ENCODE measurements at regions not wholly inside any gene's neighbourhood (a gene's known extent, or its start where the extent isn't known, plus 50 kb on each side); places are given as distances from the start of the nearest gene placed in this dataset.

GRCh38 chr4:4724321-4724720 lies 135.1 kb upstream of the MSX1 start:
- TF ChIP-seq CTCF (IDR thresholded peaks at IDR 0.05; ENCODE audit: poor library complexity) (no peak), EZH2 (IDR thresholded peaks at IDR 0.05; ENCODE audit: borderline replicate concordance) (no peak)

Measured in hepatocyte (in vitro differentiated cells).